ENCODE measurements at regions not wholly inside any gene's neighbourhood (a gene's known extent, or its start where the extent isn't known, plus 50 kb on each side); places are given as distances from the start of the nearest gene placed in this dataset.
"Not testable (repeated sequence)": the region's sequence is repeated elsewhere in the genome, so short reads cannot be mapped to it uniquely, and the experiment has no call there.

DNA sequence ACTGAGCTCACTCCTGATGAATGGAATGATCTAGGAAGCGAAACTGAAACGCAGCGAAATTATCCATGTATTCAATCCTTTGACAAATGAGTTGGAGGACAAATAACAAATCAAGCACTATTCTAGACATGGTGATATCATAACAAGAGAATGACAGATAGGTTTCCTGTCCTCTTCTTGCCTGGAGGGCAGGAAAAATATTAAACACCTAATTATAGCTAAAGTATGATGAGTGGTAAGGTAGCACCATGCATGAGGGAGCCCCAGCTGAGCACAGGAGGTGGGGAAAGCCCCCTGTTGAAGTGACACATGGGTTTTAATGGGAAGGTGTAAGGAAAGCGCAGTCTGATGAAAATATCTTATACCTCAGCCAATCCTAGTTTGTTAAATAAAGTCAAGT, 225.2 kb downstream of the NPR3 start:
- H3K4me3 Mint-ChIP-seq, result no peak overlapping the region
- CTCF ChIA-PET, result interaction anchor here (0.6 kb wide), 1 partner anchor 447 kb away, joined by 4 read pairs; no protein-coding TSS in a partner anchor
- H3K36me3 Mint-ChIP-seq (ENCODE audit: low read depth), result no peaks in the 10 kb centered on the region
- DNase-seq, result no peak
- no peaks in the 10 kb centered on the region for H3K27me3 Mint-ChIP-seq
- POLR2A ChIA-PET, result no interaction called here
- no peaks in the 10 kb centered on the region for H3K4me1 Mint-ChIP-seq
- H3K9me3 Mint-ChIP-seq, result peaks cover 3% of the 10 kb centered on the region
- no peak overlapping the region for H3K27ac Mint-ChIP-seq

DNA sequence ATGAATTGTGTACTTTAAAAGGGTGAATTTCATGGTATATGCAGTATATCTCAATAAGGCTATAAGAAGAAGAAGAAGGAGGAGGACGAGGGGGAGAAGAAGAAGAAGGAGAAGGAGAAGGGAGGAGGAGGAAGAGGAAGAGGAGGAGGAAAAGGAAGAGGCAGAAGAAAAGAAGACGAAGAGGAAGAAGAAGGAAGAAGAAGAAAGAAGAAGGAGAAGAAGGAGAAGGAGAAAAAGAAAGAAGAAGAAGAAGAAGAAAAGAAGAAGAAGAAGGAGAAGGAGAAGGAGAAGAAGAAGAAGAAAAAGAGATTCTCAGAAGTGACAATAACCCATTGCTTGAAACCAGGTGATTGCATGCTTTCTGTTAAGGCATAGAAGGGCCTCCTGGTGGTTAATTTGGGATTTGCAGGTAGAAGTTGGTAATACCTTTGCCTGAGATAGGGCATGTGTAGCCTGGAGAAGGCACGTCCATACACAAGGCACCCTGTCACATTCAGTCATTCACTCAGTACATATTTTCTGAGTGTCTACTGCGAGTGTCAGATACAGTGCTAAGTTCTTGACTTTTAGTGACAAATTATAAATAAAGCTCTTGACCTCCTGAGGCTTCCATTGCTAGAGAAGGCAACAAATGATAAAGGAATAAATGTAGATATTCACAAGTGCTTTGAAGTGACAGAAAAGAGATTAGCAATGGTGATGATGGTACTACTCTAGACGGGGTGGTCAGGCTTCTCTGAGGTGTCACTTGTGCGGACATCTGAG, 231.3 kb downstream of the NPR3 start:
- H3K9me3 Mint-ChIP-seq, result peaks cover 3% of the 10 kb centered on the region
- H3K27ac Mint-ChIP-seq, result no peak overlapping the region
- no peaks in the 10 kb centered on the region for H3K36me3 Mint-ChIP-seq (ENCODE audit: low read depth)
- no peak overlapping the region for H3K4me3 Mint-ChIP-seq
- CTCF ChIA-PET, result no interaction called here
- no peaks in the 10 kb centered on the region for H3K27me3 Mint-ChIP-seq
- no peak for DNase-seq
- POLR2A ChIA-PET, result no interaction called here
- H3K4me1 Mint-ChIP-seq, result no peaks in the 10 kb centered on the region

DNA sequence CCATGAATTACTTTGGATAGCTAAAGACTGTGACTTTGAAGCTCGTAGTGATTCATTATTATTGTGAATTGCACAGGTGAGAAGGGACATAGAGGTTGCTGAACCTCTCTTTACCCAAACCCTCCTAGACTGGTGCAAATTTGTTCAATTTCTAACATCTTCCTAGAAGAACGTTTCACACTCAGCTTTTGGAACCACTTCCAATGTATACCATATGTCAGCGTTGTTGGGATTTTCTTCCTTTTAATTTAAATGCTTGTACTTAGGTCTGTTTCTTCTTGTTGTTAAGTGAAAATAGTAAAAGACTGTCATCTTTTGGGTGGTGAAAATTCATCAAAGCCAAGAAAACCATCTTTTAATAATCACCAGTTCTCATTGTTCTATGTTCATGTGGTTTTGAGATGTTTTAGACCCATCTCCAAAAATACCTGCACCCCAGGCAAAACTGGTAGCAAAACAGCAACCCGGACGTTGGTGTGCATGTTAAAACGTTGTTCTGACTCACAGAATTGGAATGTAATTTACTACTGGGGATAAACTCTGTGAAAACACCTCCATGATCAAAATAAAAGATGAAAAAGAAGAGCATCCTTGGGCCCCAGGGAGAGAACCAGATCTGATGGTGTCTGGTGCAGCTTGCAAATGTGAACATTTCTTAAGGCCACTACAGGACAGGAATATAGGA, 238.3 kb downstream of the NPR3 start:
- no peak for DNase-seq
- Mint-ChIP-seq H3K4me3 (no peak overlapping the region), H3K9me3 (no peaks in the 10 kb centered on the region), H3K36me3 (ENCODE audit: low read depth) (no peaks in the 10 kb centered on the region), H3K27ac (no peak overlapping the region), H3K4me1 (no peaks in the 10 kb centered on the region), H3K27me3 (no peaks in the 10 kb centered on the region)
- CTCF ChIA-PET, result no interaction called here
- POLR2A ChIA-PET, result no interaction called here

DNA sequence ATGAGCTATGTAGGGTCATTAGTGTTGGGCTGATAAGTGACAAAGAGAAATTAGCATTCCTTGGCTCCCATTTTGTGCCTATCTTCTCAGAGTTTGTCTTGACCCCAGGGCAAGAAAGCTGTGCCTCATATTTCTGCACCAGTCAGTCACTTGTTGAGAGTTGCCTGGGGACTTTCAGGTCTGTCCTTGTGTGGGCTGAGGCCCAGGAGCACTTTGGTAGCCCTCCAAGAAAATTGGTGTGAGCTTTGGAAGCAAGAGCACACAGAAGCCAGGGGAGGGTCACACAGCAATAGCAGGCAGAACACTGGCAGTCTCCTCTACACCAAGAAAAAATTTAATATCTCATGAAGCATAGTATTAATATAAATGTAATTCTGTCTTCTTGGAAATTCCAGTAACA, 239.9 kb downstream of the NPR3 start:
- no peak overlapping the region for H3K27ac Mint-ChIP-seq
- no peak for DNase-seq
- no peaks in the 10 kb centered on the region for H3K36me3 Mint-ChIP-seq (ENCODE audit: low read depth)
- ChIA-PET CTCF (no interaction called here), POLR2A (no interaction called here)
- H3K27me3 Mint-ChIP-seq, result no peaks in the 10 kb centered on the region
- no peaks in the 10 kb centered on the region for H3K4me1 Mint-ChIP-seq
- H3K9me3 Mint-ChIP-seq, result no peaks in the 10 kb centered on the region
- H3K4me3 Mint-ChIP-seq, result no peak overlapping the region

DNA sequence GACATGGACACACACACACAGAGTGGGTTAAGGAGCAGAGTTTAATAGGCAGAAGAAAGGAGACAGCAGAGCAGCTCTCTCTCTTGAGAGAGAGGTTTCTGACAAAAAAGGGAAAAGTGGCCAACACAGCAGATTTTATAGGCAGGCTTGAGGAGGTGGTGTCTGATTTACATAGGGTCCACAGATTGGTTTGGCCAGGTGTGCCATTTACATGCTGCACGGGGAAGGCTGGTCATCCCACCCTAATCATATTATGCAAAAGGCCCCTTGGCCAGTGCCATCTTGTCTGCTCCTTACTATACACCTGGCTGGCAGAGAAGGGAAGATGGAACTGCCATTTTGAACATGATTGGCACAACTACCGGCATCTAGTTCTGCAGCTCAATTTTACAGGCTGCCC, 240.8 kb downstream of the NPR3 start:
- H3K9me3 Mint-ChIP-seq, result no peaks in the 10 kb centered on the region
- DNase-seq, result no peak
- POLR2A ChIA-PET, result no interaction called here
- no peaks in the 10 kb centered on the region for H3K27me3 Mint-ChIP-seq
- H3K27ac Mint-ChIP-seq, result no peak overlapping the region
- no peak overlapping the region for H3K4me3 Mint-ChIP-seq
- no peaks in the 10 kb centered on the region for H3K4me1 Mint-ChIP-seq
- CTCF ChIA-PET, result no interaction called here
- no peaks in the 10 kb centered on the region for H3K36me3 Mint-ChIP-seq (ENCODE audit: low read depth)

GRCh38 chr5:32952421-32952820, 241.3 kb downstream of the NPR3 start:
- H3K9me3 Mint-ChIP-seq; DNase-seq; H3K4me3 Mint-ChIP-seq; H3K36me3 Mint-ChIP-seq (ENCODE audit: low read depth); H3K27ac Mint-ChIP-seq; CTCF ChIA-PET; H3K27me3 Mint-ChIP-seq; POLR2A ChIA-PET; H3K4me1 Mint-ChIP-seq: not testable (repeated sequence)

GRCh38 chr5:32953694-32954093, 242.6 kb downstream of the NPR3 start:
- no peak for DNase-seq
- POLR2A ChIA-PET, result no interaction called here
- Mint-ChIP-seq H3K27ac (no peak overlapping the region), H3K36me3 (ENCODE audit: low read depth) (no peaks in the 10 kb centered on the region), H3K4me3 (no peak overlapping the region), H3K27me3 (no peaks in the 10 kb centered on the region), H3K9me3 (no peaks in the 10 kb centered on the region), H3K4me1 (no peaks in the 10 kb centered on the region)
- CTCF ChIA-PET, result no interaction called here

GRCh38 chr5:32955814-32956213, 244.7 kb downstream of the NPR3 start:
- DNase-seq, result no peak
- Mint-ChIP-seq H3K36me3 (ENCODE audit: low read depth) (no peaks in the 10 kb centered on the region), H3K4me1 (no peaks in the 10 kb centered on the region), H3K9me3 (no peaks in the 10 kb centered on the region), H3K27me3 (no peaks in the 10 kb centered on the region), H3K4me3 (no peak overlapping the region), H3K27ac (no peak overlapping the region)
- CTCF ChIA-PET, result no interaction called here
- POLR2A ChIA-PET, result no interaction called here

DNA sequence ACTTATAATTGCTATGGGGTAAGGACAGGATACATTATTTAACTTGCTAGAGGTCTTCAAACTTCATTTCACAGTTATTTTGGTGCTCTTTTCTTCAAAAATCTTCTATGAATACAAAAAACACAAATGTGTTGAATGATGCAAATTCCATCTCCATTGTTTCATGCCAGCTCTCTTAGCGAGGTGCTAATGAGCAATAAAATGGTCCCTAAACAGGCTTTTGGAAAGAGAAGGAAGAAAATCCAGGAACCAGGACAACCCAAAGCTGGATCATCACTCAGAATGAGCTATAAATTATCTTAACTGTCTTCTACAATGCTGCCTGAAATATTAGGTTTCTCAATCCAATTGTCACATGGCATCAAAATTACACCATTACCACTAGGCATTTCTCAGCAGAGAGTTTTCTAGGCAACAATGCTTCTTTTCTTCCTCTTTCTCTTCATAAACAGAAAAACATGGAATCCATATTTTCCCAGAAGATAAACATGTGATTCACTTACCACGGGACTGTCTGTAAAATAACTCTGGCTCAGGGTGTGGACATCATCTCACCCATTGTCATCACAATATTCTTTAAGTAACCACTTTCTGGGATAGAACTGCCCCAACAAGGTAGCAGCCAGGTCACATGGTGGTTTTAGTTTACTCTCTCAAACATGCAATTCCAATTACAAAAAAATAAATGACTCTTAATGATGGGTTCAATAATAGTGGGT, 249.4 kb downstream of the NPR3 start:
- CTCF ChIA-PET, result no interaction called here
- no peak overlapping the region for H3K4me3 Mint-ChIP-seq
- H3K9me3 Mint-ChIP-seq, result peaks cover 4% of the 10 kb centered on the region
- no peaks in the 10 kb centered on the region for H3K36me3 Mint-ChIP-seq (ENCODE audit: low read depth)
- no peaks in the 10 kb centered on the region for H3K4me1 Mint-ChIP-seq
- no peak for DNase-seq
- H3K27me3 Mint-ChIP-seq, result no peaks in the 10 kb centered on the region
- H3K27ac Mint-ChIP-seq, result no peak overlapping the region
- POLR2A ChIA-PET, result no interaction called here

- Mint-ChIP-seq H3K9me3 (peaks cover 4% of the 10 kb centered on the region), H3K4me3 (no peak overlapping the region), H3K36me3 (ENCODE audit: low read depth) (no peaks in the 10 kb centered on the region), H3K27me3 (no peaks in the 10 kb centered on the region), H3K27ac (no peak overlapping the region), H3K4me1 (no peaks in the 10 kb centered on the region)
- CTCF ChIA-PET, result no interaction called here
- DNase-seq, result no peak
- POLR2A ChIA-PET, result no interaction called here
Observed at GRCh38 chr5:32961059-32961415, 249.9 kb downstream of the NPR3 start.

DNA sequence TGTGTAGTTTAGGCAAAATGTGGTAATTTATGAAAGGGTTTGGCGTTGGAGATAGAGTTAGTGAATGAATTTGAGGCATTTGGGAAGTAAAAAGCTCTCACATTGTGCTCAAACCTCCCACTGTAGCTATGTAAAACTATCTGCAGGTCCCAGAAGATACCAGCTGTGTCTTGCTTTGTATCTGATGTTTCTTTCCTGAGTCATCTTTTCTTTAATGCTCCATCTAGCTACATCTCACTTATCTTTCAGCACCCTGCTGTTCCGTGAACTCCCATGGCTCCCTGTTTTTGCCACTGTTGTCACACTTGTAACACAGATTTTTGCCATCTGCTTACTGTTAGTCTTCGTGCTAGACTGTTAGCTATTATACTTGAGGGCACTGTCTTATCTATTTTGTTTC, 253.1 kb downstream of the NPR3 start:
- Mint-ChIP-seq H3K9me3 (peaks cover 4% of the 10 kb centered on the region), H3K36me3 (ENCODE audit: low read depth) (no peaks in the 10 kb centered on the region), H3K27ac (no peak overlapping the region), H3K4me1 (no peaks in the 10 kb centered on the region), H3K27me3 (no peaks in the 10 kb centered on the region), H3K4me3 (no peak overlapping the region)
- no peak for DNase-seq
- CTCF ChIA-PET, result no interaction called here
- POLR2A ChIA-PET, result interaction anchor here (0.9 kb wide), 1 partner anchor 17 kb away, joined by 3 read pairs; no protein-coding TSS in a partner anchor

- CTCF ChIA-PET, result no interaction called here
- H3K27me3 Mint-ChIP-seq, result no peaks in the 10 kb centered on the region
- no peaks in the 10 kb centered on the region for H3K4me1 Mint-ChIP-seq
- DNase-seq, result no peak
- no peak overlapping the region for H3K4me3 Mint-ChIP-seq
- no peaks in the 10 kb centered on the region for H3K36me3 Mint-ChIP-seq (ENCODE audit: low read depth)
- peaks cover 2% of the 10 kb centered on the region for H3K9me3 Mint-ChIP-seq
- H3K27ac Mint-ChIP-seq, result no peak overlapping the region
- POLR2A ChIA-PET, result no interaction called here
Observed at GRCh38 chr5:32973646-32974045, 262.5 kb downstream of the NPR3 start.

DNA sequence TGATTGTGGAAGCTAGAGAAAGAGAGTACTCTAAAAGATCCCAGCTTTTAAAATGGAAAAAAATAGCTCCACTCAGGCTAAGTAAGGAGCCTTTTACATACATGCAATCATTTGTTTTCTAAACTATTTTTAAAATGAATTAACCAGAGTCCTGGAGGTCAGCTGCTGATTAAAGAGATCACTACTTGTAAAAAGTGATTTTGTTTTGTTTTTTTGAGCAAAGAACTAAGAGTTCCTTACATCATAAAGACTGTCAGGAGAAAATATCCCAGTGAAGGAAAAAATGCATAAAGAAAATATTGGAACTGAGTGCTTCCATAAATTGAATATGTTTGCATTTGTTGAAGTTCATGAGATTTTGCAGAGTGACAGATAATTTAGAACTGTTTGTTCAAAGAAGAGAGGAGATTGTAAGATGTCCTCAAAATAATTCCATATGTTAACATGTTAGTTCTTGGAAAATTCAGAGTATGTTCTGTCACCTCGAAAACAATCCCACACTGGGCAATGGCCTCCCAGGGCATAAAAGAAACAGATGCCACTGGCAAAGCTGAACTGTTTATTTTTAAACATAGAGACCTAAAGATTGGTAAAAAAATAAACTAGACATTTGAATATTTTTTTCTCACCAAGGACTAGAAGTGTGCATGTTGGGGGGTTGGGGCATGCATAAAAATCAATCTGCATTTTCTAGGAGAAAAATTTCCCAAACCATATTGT, 264.7 kb downstream of the NPR3 start:
- Mint-ChIP-seq H3K9me3 (peaks cover 2% of the 10 kb centered on the region), H3K27ac (no peak overlapping the region), H3K4me3 (no peak overlapping the region), H3K4me1 (no peaks in the 10 kb centered on the region), H3K27me3 (no peaks in the 10 kb centered on the region), H3K36me3 (ENCODE audit: low read depth) (no peaks in the 10 kb centered on the region)
- POLR2A ChIA-PET, result no interaction called here
- CTCF ChIA-PET, result no interaction called here
- DNase-seq, result no peak

Data from activated CD4-positive, alpha-beta memory T cell treated with anti-CD3 and anti-CD28 coated beads, Interleukin-2, amount 10 ng/mL, durations not matched to agents 7 days and 5 days (primary cell).